NT2/D1 (cell line): ENCODE measurements at regions not wholly inside any gene's neighbourhood (a gene's known extent, or its start where the extent isn't known, plus 50 kb on each side); places are given as distances from the start of the nearest gene placed in this dataset.

ENCODE experiments used
- DNase-seq: peaks from one replicate; pipeline ENCODE4 v3.0.0-alpha.2; 2011; ENCODE audit warnings: low read depth, low spot score
- H3K27me3 ChIP-seq: 2 replicates; pipeline ENCODE4 v1.6.0; 2011; ENCODE audit warnings: mild to moderate bottlenecking; ENCODE audit not compliant: insufficient read length, insufficient read depth
- H3K36me3 ChIP-seq: 2 replicates; pipeline ENCODE4 v1.6.1; 2011; ENCODE audit warnings: mild to moderate bottlenecking, low read length, mixed read lengths; ENCODE audit not compliant: insufficient read depth, insufficient read length
- H3K4me1 ChIP-seq: 2 replicates; pipeline ENCODE4 v1.5.1; 2011; ENCODE audit not compliant: insufficient read depth, insufficient read length
- H3K4me3 ChIP-seq: 2 replicates; pipeline ENCODE4 v1.5.1; 2011; ENCODE audit warnings: low read depth; ENCODE audit not compliant: insufficient read length
- H3K9ac ChIP-seq: 2 replicates; pipeline ENCODE4 v1.6.0; 2011; ENCODE audit warnings: low read depth; ENCODE audit not compliant: insufficient read length
- H3K9me3 ChIP-seq: 2 replicates; pipeline ENCODE4 v1.5.1; 2011; ENCODE audit warnings: mild to moderate bottlenecking, low read length; ENCODE audit not compliant: insufficient read depth
- SUZ12 ChIP-seq: IDR thresholded peaks from 2 replicates; pipeline ENCODE4 v1.6.1; 2011; ENCODE audit not compliant: insufficient read length, insufficient read depth; ENCODE audit errors: extremely low read depth
- YY1 ChIP-seq: IDR thresholded peaks from 2 replicates; pipeline ENCODE4 v1.6.1; 2011; ENCODE audit not compliant: insufficient read length, insufficient read depth
- ZNF274 ChIP-seq: IDR thresholded peaks from 2 replicates; pipeline ENCODE4 v1.6.1; 2011; ENCODE audit warnings: mild to moderate bottlenecking, low read depth, low read length

DNA sequence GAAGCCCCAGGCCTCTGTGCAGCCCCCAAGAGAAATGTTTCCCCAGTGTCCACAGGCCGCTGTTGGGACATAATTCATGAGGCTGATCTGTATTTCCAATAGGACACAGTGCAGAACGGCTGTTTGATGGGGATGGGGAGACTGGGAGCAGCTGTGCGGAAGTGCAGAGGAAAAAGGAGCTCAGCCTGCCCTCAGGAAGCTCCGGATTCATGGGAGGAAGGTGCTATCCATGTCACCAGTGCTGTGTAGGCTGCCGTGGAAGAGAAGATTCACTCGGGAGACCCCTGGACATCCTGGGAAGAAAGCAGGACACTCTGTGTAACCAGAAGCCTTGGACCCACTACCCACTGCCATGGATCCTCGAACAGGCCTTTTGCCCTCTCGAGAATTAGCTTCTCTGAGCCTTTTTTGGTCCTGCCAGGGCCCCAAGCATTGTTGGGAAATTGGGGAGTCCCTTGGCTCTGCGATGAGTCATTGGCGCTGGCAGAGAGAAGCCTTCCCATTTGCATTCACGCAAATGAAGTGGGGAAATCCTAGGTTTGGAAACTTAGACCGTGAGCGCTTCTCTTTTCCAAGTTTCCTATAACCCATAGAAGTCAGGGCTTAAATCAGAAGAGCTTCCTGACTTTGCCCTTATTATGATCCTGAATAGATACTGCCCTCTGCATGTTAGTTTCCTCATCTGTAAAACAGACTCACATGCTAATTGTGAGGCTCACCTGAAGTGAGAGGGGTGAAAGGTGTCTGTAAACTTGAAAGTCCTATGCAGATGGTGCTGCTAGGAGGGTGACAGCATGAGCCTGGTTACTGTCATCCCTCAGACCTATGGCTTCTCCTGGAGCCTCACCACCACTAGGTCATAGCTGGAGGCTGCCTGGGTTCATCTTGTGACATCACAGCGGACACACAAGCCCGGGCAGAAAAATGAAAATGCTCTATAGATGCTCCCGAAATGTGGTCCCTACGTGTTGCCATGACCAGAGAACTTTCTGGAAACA is 229.2 kb upstream of the B3GAT1 start:
- TF ChIP-seq ZNF274 (no peak), YY1 (no peak), SUZ12 (no peak)
- DNase-seq, result no peak
- H3K4me3 ChIP-seq, result no peak overlapping the region
- peaks cover 27% of the 10 kb centered on the region for H3K27me3 ChIP-seq
- H3K9ac ChIP-seq, result no peak overlapping the region
- H3K36me3 ChIP-seq, result no peaks in the 10 kb centered on the region
- H3K4me1 ChIP-seq, result peaks cover 5% of the 10 kb centered on the region
- H3K9me3 ChIP-seq, result no peaks in the 10 kb centered on the region

DNA sequence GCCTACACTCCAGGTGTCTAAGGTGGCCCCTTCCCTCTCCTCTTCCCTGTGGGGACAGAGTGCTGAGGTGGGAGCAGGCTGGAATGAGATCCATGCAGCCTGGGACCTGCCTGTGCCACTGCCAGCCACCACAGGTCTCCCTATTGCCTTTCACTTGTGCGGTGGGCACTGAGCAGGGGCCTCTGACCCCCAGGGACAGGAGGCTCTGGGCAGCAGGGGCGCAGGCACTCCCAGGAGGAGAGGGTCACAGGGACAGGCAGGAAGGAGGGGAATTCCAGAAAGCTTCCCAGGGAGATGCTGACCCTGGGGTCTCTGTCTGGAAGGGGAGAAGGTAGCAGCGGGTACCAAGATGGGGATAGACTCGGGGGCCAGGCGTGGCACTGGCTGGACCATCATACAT is 228.5 kb upstream of the B3GAT1 start:
- no peak overlapping the region for H3K4me3 ChIP-seq
- TF ChIP-seq SUZ12 (no peak), ZNF274 (no peak), YY1 (no peak)
- no peaks in the 10 kb centered on the region for H3K36me3 ChIP-seq
- peaks cover 22% of the 10 kb centered on the region for H3K27me3 ChIP-seq
- DNase-seq, result no peak
- H3K9ac ChIP-seq, result no peak overlapping the region
- no peaks in the 10 kb centered on the region for H3K9me3 ChIP-seq
- peaks cover 5% of the 10 kb centered on the region for H3K4me1 ChIP-seq

DNA sequence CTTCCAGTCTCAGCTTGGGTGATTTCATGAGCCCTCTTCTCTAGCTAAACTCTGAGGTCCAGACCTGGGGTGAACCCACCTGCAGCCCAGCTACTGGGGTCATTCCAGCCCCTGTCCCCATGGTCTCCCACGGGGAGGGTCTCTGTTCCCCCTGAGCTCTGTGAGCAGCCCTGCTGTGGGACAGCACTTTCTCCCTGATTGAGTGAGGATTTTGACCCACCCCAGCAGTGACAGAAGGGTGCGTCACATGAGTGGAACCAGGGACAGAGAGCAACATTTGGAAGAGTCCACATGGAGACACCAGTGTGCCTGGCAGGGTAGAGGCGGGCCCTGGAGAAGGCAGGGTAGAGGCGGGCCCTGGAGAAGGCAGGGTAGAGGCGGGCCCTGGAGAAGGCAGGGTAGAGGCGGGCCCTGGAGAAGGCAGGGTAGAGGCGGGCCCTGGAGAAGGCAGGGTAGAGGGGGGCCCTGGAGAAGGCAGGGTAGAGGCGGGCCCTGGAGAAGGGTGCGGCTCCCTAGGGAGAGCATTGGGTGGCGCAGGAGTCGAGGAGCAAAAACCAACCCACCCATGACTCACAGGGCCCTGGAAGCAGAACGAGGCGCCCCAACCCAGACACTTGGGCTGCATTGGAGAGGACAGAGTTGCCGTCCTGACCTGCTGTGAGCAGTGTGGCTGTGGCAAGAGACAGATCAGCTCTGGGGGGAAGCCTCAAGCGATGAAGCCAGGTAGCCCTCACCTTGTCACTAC is 227.7 kb upstream of the B3GAT1 start:
- Histone ChIP-seq H3K27me3 (peaks cover 21% of the 10 kb centered on the region), H3K9ac (no peak overlapping the region), H3K9me3 (no peaks in the 10 kb centered on the region), H3K4me3 (no peak overlapping the region), H3K36me3 (no peaks in the 10 kb centered on the region), H3K4me1 (peaks cover 4% of the 10 kb centered on the region)
- no peak for DNase-seq
- TF ChIP-seq ZNF274 (no peak), YY1 (no peak), SUZ12 (no peak)

DNA sequence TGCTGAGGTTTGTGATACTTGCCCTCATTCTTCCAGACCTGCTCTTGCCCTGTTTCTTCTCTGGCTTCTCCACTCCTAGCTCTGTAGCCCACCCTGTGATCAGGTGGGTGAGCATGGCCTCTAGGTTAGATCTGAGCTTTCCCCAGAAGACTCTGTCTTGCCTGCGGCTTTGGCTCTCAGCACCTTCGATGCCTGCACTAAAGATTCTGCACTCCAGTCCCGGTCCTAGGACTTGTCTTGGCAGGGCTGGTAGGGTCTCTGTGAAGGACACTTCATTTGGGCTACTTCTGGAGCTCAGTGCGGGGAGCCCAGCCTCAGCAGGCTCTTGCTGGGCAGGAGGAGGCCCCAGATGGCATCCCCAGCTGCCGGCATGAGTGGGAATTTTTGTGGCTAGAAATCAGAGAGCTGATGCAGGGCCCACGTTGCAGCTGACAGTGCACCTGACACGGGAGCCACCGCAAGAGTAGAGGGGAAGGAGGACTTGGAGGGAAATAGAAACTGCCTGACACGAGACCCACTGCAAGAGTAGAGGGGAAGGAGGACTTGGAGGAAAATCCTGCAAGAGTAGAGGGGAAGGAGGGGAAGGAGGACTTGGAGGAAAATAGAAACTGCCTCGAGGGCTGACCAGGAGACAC is 226.9 kb upstream of the B3GAT1 start:
- Histone ChIP-seq H3K27me3 (peaks cover 18% of the 10 kb centered on the region), H3K4me1 (peaks cover 2% of the 10 kb centered on the region), H3K9me3 (no peaks in the 10 kb centered on the region), H3K36me3 (no peaks in the 10 kb centered on the region), H3K9ac (no peak overlapping the region), H3K4me3 (no peak overlapping the region)
- no peak for DNase-seq
- no peak for TF ChIP-seq YY1
- no peak for TF ChIP-seq SUZ12
- no peak for TF ChIP-seq ZNF274

DNA sequence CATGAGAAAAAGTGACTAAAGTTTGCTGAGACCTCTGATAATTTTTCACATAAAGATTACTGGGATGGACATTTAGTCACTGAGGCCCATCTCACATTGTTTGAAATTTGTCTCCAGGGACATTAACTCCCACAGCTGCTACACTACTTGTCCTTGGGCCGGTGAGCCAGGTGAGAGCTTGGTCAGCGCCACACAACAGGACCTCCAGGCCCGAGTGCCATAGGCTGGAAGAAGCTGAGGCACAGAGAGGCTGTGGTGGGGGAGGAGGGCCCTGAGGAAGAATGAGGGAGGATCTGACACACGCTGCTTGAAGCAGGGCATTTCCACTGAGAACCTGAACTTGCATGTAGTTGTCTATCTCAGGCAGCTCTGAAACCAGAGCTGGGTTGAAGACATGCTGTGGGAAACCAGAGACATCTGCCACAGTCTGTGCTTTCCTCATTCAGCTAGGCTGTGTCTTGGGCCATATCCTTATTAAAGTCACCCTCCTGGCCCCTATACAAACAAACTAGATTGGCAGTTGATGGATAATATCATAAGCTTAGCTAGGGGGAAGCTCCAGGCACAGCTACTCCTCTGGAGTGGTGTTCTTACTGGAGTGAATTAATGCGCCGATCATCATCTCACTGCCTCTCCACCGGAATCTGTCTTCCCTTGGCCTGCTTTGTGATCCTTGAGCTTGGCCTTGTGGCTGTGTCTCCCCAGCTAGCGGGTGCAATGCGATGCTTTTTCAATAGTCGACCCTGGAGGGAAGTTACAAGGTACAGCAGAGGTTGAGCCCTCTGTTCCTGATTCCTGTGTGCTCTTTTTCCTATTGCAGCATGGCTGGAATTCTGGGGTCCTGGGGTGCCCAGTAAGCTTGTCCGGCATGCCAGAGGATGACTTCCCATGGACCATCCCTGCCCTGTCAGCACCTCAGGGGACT is 225.3 kb upstream of the B3GAT1 start:
- TF ChIP-seq ZNF274, result no peak
- TF ChIP-seq YY1, result no peak
- TF ChIP-seq SUZ12, result no peak
- peaks cover 10% of the 10 kb centered on the region for H3K27me3 ChIP-seq

GRCh38 chr11:134636071-134636470 is 224.0 kb upstream of the B3GAT1 start:
- DNase-seq, result no peak

More for the DNA sequence above, 225.3 kb upstream of the B3GAT1 start:
- no peak overlapping the region for H3K9ac ChIP-seq
- no peaks in the 10 kb centered on the region for H3K9me3 ChIP-seq
- DNase-seq, result no peak
- H3K4me1 ChIP-seq, result peaks cover 2% of the 10 kb centered on the region
- no peaks in the 10 kb centered on the region for H3K36me3 ChIP-seq
- H3K4me3 ChIP-seq, result no peak overlapping the region

More at GRCh38 chr11:134636071-134636470, 224.0 kb upstream of the B3GAT1 start:
- Histone ChIP-seq H3K9me3 (no peaks in the 10 kb centered on the region), H3K27me3 (peaks cover 3% of the 10 kb centered on the region), H3K36me3 (no peaks in the 10 kb centered on the region), H3K4me1 (peaks cover 2% of the 10 kb centered on the region), H3K4me3 (no peak overlapping the region), H3K9ac (no peak overlapping the region)
- no peak for TF ChIP-seq ZNF274
- no peak for TF ChIP-seq SUZ12
- no peak for TF ChIP-seq YY1
